Myocyte (in vitro differentiated cells): ENCODE measurements at regions not wholly inside any gene's neighbourhood (a gene's known extent, or its start where the extent isn't known, plus 50 kb on each side); places are given as distances from the start of the nearest gene placed in this dataset.
A peak's percentile ranks its signal among the peaks of the same experiment; 100 is the strongest.
"Not testable (repeated sequence)": the region's sequence is repeated elsewhere in the genome, so short reads cannot be mapped to it uniquely, and the experiment has no call there.

ENCODE experiments used
- DNase-seq: peaks from one replicate; pipeline ENCODE4 v3.0.0-alpha.2; 2012; ENCODE audit warnings: low read depth

DNA sequence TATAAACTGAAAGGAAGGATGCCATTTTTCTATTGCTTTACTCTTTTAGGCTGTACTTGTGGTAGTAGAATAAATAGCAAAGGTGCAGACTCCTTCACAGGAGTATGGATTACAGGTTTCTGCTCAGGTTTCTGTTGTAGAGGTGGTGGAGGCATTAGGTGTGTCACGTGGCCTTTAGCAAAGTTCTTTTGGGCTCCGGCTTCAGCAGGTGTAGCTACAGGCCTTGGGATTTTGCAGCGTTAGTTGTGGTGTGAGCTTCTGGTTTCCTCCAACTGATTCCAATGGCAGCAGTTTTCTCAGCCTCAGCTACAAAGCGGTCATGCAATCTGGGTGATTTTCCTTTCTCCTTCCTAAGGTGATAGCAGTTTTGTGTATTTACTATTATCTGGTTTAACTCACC is 255.8 kb upstream of the GK2 start:
- no peak for DNase-seq

DNA sequence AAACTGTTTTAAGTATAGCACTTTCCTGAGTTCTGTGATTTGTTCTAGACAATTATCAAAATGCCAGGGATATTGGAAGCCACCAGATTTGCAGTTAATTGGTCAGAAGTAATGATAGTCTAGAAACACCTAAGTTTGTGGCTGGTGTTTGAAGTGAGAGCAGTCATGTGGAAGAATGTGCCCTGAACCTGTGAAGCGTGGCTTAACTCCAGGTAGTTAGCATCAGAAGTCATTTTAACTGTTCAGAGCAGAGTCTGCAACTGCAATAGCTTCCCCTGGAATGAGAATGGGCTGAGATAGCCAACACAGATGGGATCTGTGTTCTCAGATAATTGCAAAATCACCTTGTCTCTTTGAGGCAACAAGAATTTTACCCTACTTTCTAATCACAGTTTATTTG is 255.1 kb upstream of the GK2 start:
- no peak for DNase-seq

GRCh38 chr4:79662651-79663050 is 254.6 kb upstream of the GK2 start:
- DNase-seq: no peak

DNA sequence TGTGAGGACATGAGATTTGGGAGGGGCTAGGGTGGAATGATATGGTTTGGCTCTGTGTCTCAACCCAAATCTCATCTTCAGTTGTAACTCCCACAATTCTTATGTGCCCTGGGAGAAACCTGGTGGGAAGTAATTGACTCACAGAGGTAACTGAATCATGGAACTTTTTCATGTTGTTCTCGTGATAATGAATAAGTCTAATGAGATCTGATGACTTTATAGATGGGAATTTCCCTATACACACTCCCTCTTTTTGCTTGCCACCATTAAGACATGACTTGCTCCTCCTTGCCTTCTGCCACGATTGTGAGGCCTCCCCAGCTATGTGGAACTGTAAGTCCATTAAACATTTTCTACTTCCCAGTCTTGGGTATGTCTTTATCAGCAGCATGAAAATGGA is 253.2 kb upstream of the GK2 start:
- no peak for DNase-seq

DNA sequence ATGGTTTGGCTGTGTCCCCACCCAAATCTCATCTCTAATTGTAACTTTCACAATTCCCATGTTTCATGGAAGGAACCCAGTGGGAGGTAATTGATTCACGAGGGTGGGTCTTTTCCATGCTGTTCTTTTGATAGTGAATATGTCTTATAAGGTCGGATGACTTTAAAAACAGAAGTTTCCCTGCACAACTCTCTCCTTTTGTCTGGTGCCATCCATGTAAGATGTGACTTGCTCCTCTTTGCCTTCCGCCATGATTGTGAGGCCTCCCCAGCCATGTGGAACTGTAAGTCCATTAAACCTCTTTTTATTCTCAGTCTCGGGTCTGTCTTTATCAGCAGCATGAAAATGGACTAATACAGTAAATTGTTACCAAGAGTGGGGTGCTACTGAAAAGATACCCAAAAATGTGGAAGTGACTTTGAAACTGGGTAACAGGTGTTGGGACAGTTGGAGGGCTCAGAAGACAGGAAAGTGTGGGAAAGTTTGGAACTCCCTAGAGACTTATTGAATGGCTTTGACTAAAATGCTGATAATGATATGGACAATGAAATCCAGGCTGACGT is 251.4 kb upstream of the GK2 start:
- not testable (repeated sequence) for DNase-seq

- no peak for DNase-seq
These were observed 249.4 kb upstream of the GK2 start for GRCh38 chr4:79657379-79657778.

DNA sequence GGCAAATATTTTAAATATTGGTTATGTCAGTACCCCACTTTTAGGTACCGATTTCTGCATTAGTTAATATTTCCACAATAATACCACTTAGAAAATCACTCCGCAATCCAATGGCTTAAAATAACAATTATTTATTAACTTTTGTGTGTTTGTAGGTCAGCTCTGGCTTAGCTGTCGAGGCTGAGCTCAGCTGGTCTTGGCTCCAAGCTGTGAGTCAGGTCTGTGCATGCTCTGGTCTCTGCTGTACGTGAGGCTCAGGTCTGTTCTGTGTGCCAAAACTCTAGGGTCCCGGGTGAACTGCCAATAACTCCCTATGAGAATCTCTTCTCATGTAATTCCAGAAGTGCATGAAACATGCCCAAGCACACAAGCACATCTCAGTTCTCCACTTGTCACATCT is 245.8 kb upstream of the GK2 start:
- DNase-seq: no peak

GRCh38 chr4:79652738-79653137 is 244.7 kb upstream of the GK2 start:
- DNase-seq: no peak

DNA sequence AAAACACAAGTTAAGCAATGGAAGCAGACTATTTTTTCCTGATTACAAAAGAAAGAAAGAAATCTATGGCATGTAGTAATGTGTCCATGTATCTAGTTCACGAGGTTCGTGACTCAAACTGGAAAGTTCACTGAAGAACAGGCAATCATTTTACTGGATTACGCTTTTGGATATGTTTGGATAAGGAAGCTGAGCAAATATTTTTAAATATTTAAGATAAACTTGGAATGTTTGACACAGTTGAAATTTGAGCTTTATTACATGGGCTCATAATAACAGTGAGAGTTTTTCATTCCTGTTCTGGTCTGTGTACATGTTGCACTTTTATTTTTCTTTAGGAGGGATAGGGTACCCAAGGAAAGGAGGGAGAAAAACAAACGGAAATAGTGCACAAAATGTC is 244.2 kb upstream of the GK2 start:
- DNase-seq: peak; percentile 2

DNA sequence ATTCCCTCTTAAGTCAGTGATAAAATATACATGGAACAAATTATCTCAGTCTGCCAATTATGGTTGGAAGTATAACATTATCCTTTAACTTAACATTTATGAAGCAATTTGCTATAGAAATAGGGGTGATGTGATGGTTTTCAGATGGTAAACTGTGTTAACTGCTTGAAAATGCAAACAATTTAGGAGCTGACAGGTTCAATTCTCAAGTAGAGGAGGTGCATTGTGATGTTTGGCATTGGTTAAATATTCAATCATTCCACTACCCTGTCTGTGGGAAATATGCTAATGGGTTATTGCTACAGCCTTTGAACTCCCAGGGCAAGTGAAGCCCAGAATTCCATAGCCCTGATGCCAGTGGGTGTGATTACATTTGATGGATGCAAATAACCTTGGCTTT is 243.4 kb upstream of the GK2 start:
- DNase-seq: no peak

GRCh38 chr4:79650794-79651431 is 242.9 kb upstream of the GK2 start:
- peak; percentile 29 for DNase-seq

GRCh38 chr4:79650217-79650616 is 242.2 kb upstream of the GK2 start:
- DNase-seq: no peak

DNA sequence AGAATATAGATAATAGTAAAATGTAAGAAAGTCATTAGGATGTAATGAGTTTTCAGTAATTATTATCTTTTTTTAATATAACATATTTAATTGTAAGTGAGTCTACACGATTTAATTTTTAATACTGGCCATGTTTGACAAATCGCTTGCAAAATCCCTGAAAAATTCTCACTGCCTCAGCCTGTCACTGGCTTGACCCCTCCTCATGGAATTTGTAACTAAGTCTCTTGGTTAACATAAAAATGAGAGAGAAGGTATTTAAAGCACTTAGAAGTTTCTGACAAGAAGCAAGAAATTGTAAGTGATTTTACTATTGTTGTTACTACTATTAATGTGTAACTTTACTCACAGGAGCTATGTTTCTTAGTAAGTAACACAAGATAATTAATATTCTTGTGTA is 237.9 kb upstream of the GK2 start:
- DNase-seq: no peak

DNA sequence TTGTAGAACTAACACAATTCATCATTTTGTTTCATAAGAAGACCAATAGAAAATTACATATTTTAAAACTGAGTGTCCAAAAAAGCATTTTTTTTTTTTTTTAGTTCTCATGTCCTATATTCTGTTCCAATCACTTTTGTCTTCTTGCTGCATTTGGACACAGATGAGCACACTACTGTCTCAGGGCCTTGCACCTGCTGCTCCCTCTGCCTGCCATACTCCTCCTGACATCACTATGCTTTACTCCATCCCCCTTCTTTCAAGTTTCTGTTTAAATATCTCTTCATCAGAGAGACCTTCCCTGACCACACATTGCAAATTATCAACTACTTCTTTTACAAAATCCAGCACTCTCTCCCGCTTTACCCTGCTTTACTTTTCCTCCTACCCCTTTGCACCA is 230.7 kb upstream of the GK2 start:
- no peak for DNase-seq

- DNase-seq: no peak
These were observed 229.0 kb upstream of the GK2 start for GRCh38 chr4:79636991-79637390.

DNA sequence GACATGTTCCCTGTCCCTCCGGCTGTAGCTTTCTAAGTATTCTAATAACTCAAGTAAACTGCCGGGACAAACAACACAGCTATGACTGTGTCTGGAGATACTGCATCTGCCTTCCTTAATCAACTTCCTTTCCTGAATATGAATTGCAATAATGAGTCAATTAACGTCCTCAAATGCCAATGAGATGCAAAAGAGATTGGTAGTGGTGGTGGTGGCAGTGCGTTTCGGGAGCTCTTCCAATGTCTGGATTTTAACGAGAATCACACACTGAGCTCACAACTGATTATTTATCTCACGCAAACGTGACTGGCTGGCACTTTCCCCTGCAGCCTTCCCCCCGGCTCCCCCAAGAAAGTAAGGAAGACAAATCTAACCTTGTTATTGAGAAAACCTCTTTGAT is 226.1 kb upstream of the GK2 start:
- no peak for DNase-seq

DNA sequence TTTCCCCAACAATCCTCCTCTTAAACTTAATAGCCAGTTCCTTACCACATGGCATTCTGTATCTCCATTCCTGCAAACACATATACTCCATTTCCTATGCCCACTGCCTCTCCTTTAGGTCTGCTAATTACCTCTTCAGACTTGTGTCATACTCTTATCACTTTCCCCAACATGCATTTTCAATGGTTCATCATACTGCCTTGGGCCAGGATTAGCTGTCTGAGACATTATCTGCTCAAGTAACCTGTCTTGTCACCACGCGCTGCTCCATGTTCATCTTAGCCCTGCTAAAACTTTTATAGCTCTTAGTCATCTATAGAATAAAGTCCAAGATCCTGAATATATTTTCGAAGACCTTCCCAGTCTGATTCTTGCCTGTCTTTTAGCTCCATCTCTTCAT is 224.1 kb upstream of the GK2 start:
- no peak for DNase-seq

- no peak for DNase-seq
These were observed 218.6 kb upstream of the GK2 start for GRCh38 chr4:79626611-79627010.

GRCh38 chr4:79626101-79626500 is 218.1 kb upstream of the GK2 start:
- no peak for DNase-seq

DNA sequence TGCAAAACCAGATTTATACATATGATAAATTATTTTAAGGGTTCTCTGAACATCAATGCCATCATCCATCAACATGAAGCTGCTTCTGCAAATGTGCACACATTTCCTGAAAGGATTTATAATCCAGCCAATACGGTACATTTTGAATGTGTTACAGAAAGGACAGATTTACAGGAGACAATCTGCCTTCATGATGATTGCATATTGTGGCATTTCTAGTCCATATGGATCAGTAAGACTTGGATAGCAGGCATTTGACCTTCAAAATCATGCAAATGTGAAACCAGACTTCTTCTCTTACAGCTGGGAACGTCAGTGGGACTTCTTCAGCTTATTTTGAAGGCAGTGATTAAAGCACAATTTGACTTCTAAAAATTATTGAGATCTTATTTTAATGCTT is 217.3 kb upstream of the GK2 start:
- no peak for DNase-seq

DNA sequence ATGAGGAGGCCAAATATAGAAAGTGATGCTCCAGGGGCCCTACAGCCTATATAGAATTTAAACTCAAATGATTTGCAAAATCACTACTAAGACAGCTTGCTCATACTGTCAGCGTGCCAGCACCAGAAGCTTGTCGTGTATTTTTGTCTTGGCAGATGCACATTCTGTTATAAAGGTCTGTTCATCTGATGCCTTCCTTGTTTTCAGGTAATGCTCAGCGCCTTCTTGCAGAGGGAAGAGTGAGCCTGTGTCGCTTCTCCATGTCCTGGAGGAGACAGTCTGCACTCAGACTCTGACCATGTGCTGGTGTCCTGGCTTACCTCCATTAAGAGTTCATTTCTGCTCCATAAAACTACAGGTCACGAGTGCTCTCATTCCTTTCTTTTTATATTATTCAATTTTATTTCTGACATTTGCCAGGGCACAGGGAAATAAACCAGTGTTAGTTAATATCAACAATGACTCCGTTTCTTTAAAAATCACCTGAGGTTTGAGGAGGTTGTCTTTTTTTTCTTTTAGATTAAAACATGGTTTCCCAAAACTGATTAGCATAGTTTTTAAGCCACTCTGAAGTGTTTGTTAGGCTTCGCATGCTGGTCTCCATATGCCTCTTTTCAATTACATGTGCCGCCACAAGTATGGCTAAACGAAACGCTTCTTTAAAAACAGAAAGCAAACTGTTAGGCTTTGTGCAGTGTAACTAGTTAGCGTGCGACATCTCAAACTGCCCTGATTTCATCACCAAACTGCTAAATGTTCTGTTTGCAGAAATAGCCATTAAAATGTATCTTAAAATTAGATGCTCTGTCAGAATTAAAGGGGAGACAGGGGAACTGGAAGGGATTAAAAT is 215.2 kb upstream of the GK2 start:
- DNase-seq: no peak

DNA sequence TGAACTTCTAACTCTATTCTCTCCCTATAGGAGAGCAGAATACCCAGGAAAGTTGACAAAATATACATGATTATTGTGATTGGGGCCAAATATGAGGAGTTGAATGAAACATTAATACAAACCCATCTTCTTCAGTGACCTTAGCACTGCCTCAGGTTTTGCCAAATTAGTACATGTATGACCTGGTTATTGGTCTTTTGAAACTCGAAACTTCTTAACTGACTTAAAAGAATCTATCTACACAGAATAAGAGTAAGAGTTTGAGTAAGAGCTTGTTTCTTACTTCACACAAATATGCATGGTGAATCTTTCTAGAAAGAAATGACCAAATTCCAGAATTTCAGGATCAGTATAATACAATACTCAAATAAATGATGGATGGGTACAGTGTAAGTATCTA is 213.0 kb upstream of the GK2 start:
- DNase-seq: no peak

DNA sequence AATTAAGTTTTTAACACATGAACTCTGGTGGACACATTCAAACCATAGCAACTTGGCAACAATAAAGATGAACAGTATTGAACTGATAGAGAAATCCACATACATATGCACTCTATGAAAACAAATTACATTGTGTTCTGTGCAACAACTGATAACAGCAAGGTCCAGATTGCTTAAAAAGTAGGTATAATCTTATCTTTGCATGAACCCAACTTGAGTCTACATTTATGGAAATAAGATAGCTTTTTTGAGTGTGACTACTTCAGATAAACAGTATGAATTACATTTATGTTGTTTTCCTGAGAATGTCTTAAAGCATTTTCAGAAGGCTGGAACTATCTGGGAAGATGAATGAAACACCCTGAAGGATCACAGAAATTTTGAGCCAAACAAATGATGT is 212.6 kb upstream of the GK2 start:
- DNase-seq: no peak
